H1 (cell line): ENCODE measurements at regions not wholly inside any gene's neighbourhood (a gene's known extent, or its start where the extent isn't known, plus 50 kb on each side); places are given as distances from the start of the nearest gene placed in this dataset.

ENCODE experiments used
- CTCF ChIA-PET: fragments of 300-600 bp; sonication (Branson Sonifier 250); formaldehyde crosslinking; loops from one replicate; lab custom pipeline; 2021; ENCODE audit not compliant: partially characterized antibody; lab: Charles Lee
- POLR2A ChIA-PET: fragments of 300-600 bp; sonication (Branson Sonifier 250); formaldehyde crosslinking; loops from one replicate; lab custom pipeline; 2021; ENCODE audit warnings: inconsistent platforms; ENCODE audit not compliant: partially characterized antibody; lab: Charles Lee
- DNase-seq, 2 experiments: peaks; one replicate each; pipeline versions ENCODE4 v3.0.0 to v3.0.0-alpha.2; 2010 to 2022; ENCODE audit warnings: low spot score in 2 of 2, low read depth in 1 of 2, mixed read lengths in 1 of 2
- FAIRE-seq: peaks from 2 replicates; lab custom pipeline; 2011; peaks lifted over from hg19 to GRCh38; lab: Jason Lieb, UNC
- H2AFZ ChIP-seq: 2 replicates; pipeline ENCODE4 v1.8.1; 2012; ENCODE audit warnings: low read length, inconsistent platforms
- H2AK5ac ChIP-seq: 2 replicates; pipeline ENCODE4 v1.6.1; 2013; ENCODE audit warnings: low read depth, low read length
- H2BK120ac ChIP-seq: replicated peaks from 2 replicates; pipeline ENCODE3; 2013; ENCODE audit warnings: low read depth, low read length, inconsistent platforms
- H2BK12ac ChIP-seq: 2 replicates; pipeline ENCODE4 v1.6.1; 2013; ENCODE audit warnings: low read depth, low read length
- H2BK15ac ChIP-seq: 2 replicates; pipeline ENCODE4 v1.6.1; 2013; ENCODE audit warnings: low read length
- H2BK20ac ChIP-seq: 2 replicates; pipeline ENCODE4 v1.6.1; 2013; ENCODE audit warnings: low read length
- H2BK5ac ChIP-seq: 2 replicates; pipeline ENCODE4 v1.6.1; 2013; ENCODE audit warnings: low read depth, low read length
- H3K14ac ChIP-seq: 2 replicates; pipeline ENCODE4 v1.6.1; 2013; ENCODE audit warnings: inconsistent platforms; ENCODE audit not compliant: insufficient read length
- H3K18ac ChIP-seq: 2 replicates; pipeline ENCODE4 v1.6.1; 2013; ENCODE audit warnings: low read length; ENCODE audit errors: extremely low read depth
- H3K23ac ChIP-seq: 2 replicates; pipeline ENCODE4 v1.6.1; 2013; ENCODE audit warnings: inconsistent platforms; ENCODE audit not compliant: insufficient read length
- H3K23me2 ChIP-seq: 2 replicates; pipeline ENCODE4 v1.6.1; 2013; ENCODE audit warnings: low read depth, low read length
- H3K27ac ChIP-seq: 2 replicates; pipeline ENCODE4 v1.6.1; 2011; ENCODE audit warnings: low read depth, low read length, inconsistent platforms
- H3K27me3 ChIP-seq, 4 experiments: replicated peaks in 1 of 4; 1 replicate in 1 of 4; 2 replicates in 3 of 4; pipeline versions ENCODE4 v1.6.1 to v1.8.1; 2011 to 2013; ENCODE audit warnings: low read length in 3 of 4, mild to moderate bottlenecking in 3 of 4, inconsistent platforms in 2 of 4, mixed read lengths in 2 of 4, moderate library complexity in 1 of 4; ENCODE audit not compliant: control insufficient read depth in 3 of 4, insufficient read depth in 3 of 4; ENCODE audit errors: extremely low read depth in 1 of 4
- H3K36me3 ChIP-seq, 4 experiments: 2 replicates each; pipeline versions ENCODE4 v1.6.1 to v1.8.1; 2011 to 2013; ENCODE audit warnings: mild to moderate bottlenecking in 4 of 4, low read length in 3 of 4, moderate library complexity in 2 of 4, control low read depth in 1 of 4, inconsistent platforms in 1 of 4; ENCODE audit not compliant: insufficient read depth in 4 of 4, control insufficient read depth in 2 of 4
- H3K4ac ChIP-seq: replicated peaks from 2 replicates; pipeline ENCODE3; 2013; ENCODE audit warnings: low read length, low read depth, mixed read lengths, inconsistent platforms; ENCODE audit not compliant: insufficient read length
- H3K4me1 ChIP-seq, 4 experiments: replicated peaks in 1 of 4; 1 replicate in 1 of 4; 2 replicates in 3 of 4; pipeline versions ENCODE4 v1.6.1 to v1.8.1; 2011 to 2013; ENCODE audit warnings: low read length in 3 of 4, inconsistent platforms in 2 of 4, mixed read lengths in 1 of 4; ENCODE audit not compliant: insufficient read depth in 4 of 4, control insufficient read depth in 3 of 4
- H3K4me2 ChIP-seq, 2 experiments: 2 replicates each; pipeline versions ENCODE4 v1.6.1 to v1.8.1; 2011 to 2013; ENCODE audit warnings: low read depth in 2 of 2, low read length in 2 of 2, control low read depth in 1 of 2, inconsistent platforms in 1 of 2, mild to moderate bottlenecking in 1 of 2; ENCODE audit not compliant: insufficient read depth in 1 of 2
- H3K4me3 ChIP-seq, 4 experiments: fragments of 200-600, 300-600 bp in 1 of 4; sonication (generic), shearing (Covaris generic), sonication (Bioruptor Twin) in 1 of 4; 2 replicates each; pipeline versions ENCODE4 v1.5.1 to v1.8.1; 2011 to 2016; ENCODE audit warnings: low read length in 4 of 4, low read depth in 3 of 4, control low read depth in 2 of 4, inconsistent platforms in 2 of 4, mild to moderate bottlenecking in 2 of 4, mixed read lengths in 1 of 4, moderate library complexity in 1 of 4; ENCODE audit not compliant: insufficient read depth in 2 of 4; ENCODE audit errors: extremely low read depth in 1 of 4
- H3K56ac ChIP-seq: replicated peaks from 2 replicates; pipeline ENCODE3; 2013; ENCODE audit warnings: low read depth, mild to moderate bottlenecking, mixed read lengths, low read length, inconsistent platforms; ENCODE audit not compliant: insufficient read length
- H3K79me1 ChIP-seq: 2 replicates; pipeline ENCODE4 v1.6.1; 2013; ENCODE audit warnings: low read depth, low read length, control low read depth
- H3K79me2 ChIP-seq, 2 experiments: 2 replicates each; pipeline versions ENCODE4 v1.6.1 to v1.8.1; 2012 to 2013; ENCODE audit warnings: low read length in 2 of 2, mild to moderate bottlenecking in 2 of 2, inconsistent platforms in 1 of 2; ENCODE audit not compliant: insufficient read depth in 2 of 2, control insufficient read depth in 1 of 2
- H3K9ac ChIP-seq, 4 experiments: replicated peaks in 1 of 4; 1 replicate in 1 of 4; 2 replicates in 3 of 4; pipeline versions ENCODE4 v1.6.1 to v1.8.1; 2011 to 2013; ENCODE audit warnings: low read depth in 3 of 4, low read length in 3 of 4, control low read depth in 2 of 4, mild to moderate bottlenecking in 2 of 4, moderate library complexity in 2 of 4, inconsistent platforms in 1 of 4; ENCODE audit errors: extremely low read depth in 1 of 4
- H3K9me3 ChIP-seq, 2 experiments: 2 replicates each; pipeline versions ENCODE4 v1.6.1 to v1.8.1; 2012 to 2013; ENCODE audit warnings: mild to moderate bottlenecking in 2 of 2, moderate library complexity in 2 of 2, control low read depth in 1 of 2, inconsistent platforms in 1 of 2, low read depth in 1 of 2, low read length in 1 of 2, mixed read lengths in 1 of 2; ENCODE audit not compliant: insufficient read depth in 2 of 2
- H4K20me1 ChIP-seq, 2 experiments: replicated peaks in 1 of 2; 2 replicates each; pipeline versions ENCODE3 to v1.8.1; 2011 to 2013; ENCODE audit warnings: inconsistent platforms in 2 of 2, low read length in 2 of 2, mild to moderate bottlenecking in 1 of 2; ENCODE audit not compliant: insufficient read depth in 2 of 2, control insufficient read depth in 1 of 2
- H4K5ac ChIP-seq: 2 replicates; pipeline ENCODE4 v1.6.1; 2013; ENCODE audit warnings: low read length, low read depth, mixed read lengths, inconsistent platforms; ENCODE audit not compliant: insufficient read length
- H4K8ac ChIP-seq: 2 replicates; pipeline ENCODE4 v1.8.0; 2013; ENCODE audit warnings: mild to moderate bottlenecking, moderate library complexity, low read length, inconsistent platforms; ENCODE audit not compliant: insufficient read depth; ENCODE audit errors: extremely low read depth
- H4K91ac ChIP-seq: replicated peaks from 2 replicates; pipeline ENCODE3; 2013; ENCODE audit warnings: low read length, mixed read lengths, inconsistent platforms; ENCODE audit not compliant: insufficient read length
- ASH2L ChIP-seq: fragments of 200-600, 300-600 bp; sonication (generic); IDR thresholded peaks from one replicate; pipeline ENCODE4 v1.7.1; 2017; ENCODE audit warnings: low read length
- ATF3 ChIP-seq: IDR thresholded peaks from 2 replicates; pipeline ENCODE4 v1.6.1; 2011; ENCODE audit warnings: low read depth, mild to moderate bottlenecking, low read length; ENCODE audit not compliant: insufficient read depth
- CBX8 ChIP-seq: fragments of 300-800, 300-1000 bp; sonication (generic); IDR thresholded peaks from 2 replicates; pipeline ENCODE4 v1.7.1; 2016; ENCODE audit warnings: low read depth, low read length, borderline replicate concordance
- CREB1 ChIP-seq: IDR thresholded peaks from 2 replicates; pipeline ENCODE4 v1.6.1; 2012; ENCODE audit warnings: inconsistent platforms
- EZH2 ChIP-seq: fragments of 200-600 bp; sonication (generic); IDR thresholded peaks from 2 replicates; pipeline ENCODE4 v1.7.1; 2012; ENCODE audit warnings: low read depth, mild to moderate bottlenecking, moderate library complexity, low read length, inconsistent platforms; ENCODE audit not compliant: severe bottlenecking
- MAFK ChIP-seq: IDR thresholded peaks from 2 replicates; pipeline ENCODE4 v1.6.1; 2012; ENCODE audit warnings: low read depth, mild to moderate bottlenecking, improper control_type of control experiment, low read length
- NRF1 ChIP-seq: IDR thresholded peaks from 2 replicates; pipeline ENCODE4 v1.6.1; 2011; ENCODE audit warnings: mild to moderate bottlenecking, low read depth, low read length, improper control_type of control experiment
- PHF8 ChIP-seq: fragments of 200-600 bp; sonication (generic); conservative IDR thresholded peaks from 2 replicates; pipeline ENCODE4 v1.7.1; 2012; ENCODE audit warnings: low read depth, mild to moderate bottlenecking, inconsistent platforms, low read length, moderate library complexity
- SP1 ChIP-seq: IDR thresholded peaks from 2 replicates; pipeline ENCODE4 v1.6.1; 2011; ENCODE audit warnings: low read depth, low read length
- SRF ChIP-seq: IDR thresholded peaks from 2 replicates; pipeline ENCODE4 v1.6.1; 2011; ENCODE audit warnings: mild to moderate bottlenecking, low read depth, low read length, moderate library complexity
- WGBS, 2 experiments: shearing (Covaris generic) in 1 of 2; methylation state at CpG; one replicate each; pipeline versions ENCODE4 v1.1.6 to v1.1.7; 2013 to 2015; ENCODE audit warnings: low lambda C conversion rate in 2 of 2, mixed read lengths in 2 of 2, inconsistent platforms in 1 of 2, low coverage in 1 of 2, missing lambda C conversion rate in 1 of 2; ENCODE audit not compliant: insufficient replicate concordance in 2 of 2, insufficient coverage in 1 of 2, insufficient read length in 1 of 2; ENCODE audit errors: extremely low coverage in 1 of 2, missing lambda C conversion rate in 1 of 2; 5-methylcytosine and 5-hydroxymethylcytosine counted together
- TF ChIP-seq, protein P1 (sequence below): IDR thresholded peaks from 2 replicates; pipeline ENCODE4 v1.6.1; 2012; ENCODE audit warnings: inconsistent platforms

GRCh38 chr16:87037012-87037411, 280.2 kb downstream of the C16orf95 start:
- H3K9me3 ChIP-seq: no peaks in the 10 kb centered on the region
- no peak overlapping the region for H4K8ac ChIP-seq
- H2BK20ac ChIP-seq: no peak overlapping the region
- H2BK12ac ChIP-seq: no peak overlapping the region
- H3K79me2 ChIP-seq: no peaks in the 10 kb centered on the region
- H2BK5ac ChIP-seq: no peak overlapping the region
- no peak overlapping the region for H3K23ac ChIP-seq
- FAIRE-seq (no peak), DNase-seq (no peak)
- H2AK5ac ChIP-seq: no peak overlapping the region
- H3K4me3 ChIP-seq: no peak overlapping the region
- H2BK15ac ChIP-seq: no peak overlapping the region
- H4K20me1 ChIP-seq: no peaks in the 10 kb centered on the region
- no peak overlapping the region for H3K27ac ChIP-seq
- H4K5ac ChIP-seq: no peak overlapping the region
- H3K18ac ChIP-seq: no peak overlapping the region
- H2BK120ac ChIP-seq: no peak overlapping the region
- no peaks in the 10 kb centered on the region for H3K27me3 ChIP-seq
- no peaks in the 10 kb centered on the region for H3K23me2 ChIP-seq
- 74% methylated on average over 7 of the region's 7 CpGs; no CpG with 5 or more reads in 1 of the 2 experiments for WGBS, 2 experiments
- H3K14ac ChIP-seq: no peak overlapping the region
- no peak overlapping the region for H3K4ac ChIP-seq
- no peaks in the 10 kb centered on the region; a peak in 1 of 7 replicates for H3K4me1 ChIP-seq
- ChIA-PET CTCF (interaction anchor here (1.0 to 1.2 kb wide), 3 partner anchors 23 to 80 kb away, joined by 3 to 4 read pairs (median 3); no protein-coding TSS in a partner anchor), POLR2A (no interaction called here)
- no peak for TF ChIP-seq ASH2L
- TF ChIP-seq PHF8: no peak
- no peak for TF ChIP-seq CREB1
- no peak for TF ChIP-seq CBX8
- TF ChIP-seq EZH2: no peak
- TF ChIP-seq SRF: no peak
- TF ChIP-seq SP1: no peak
- TF ChIP-seq, protein P1, sequence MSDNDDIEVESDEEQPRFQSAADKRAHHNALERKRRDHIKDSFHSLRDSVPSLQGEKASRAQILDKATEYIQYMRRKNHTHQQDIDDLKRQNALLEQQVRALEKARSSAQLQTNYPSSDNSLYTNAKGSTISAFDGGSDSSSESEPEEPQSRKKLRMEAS: no peak
- TF ChIP-seq ATF3: no peak
- TF ChIP-seq MAFK: no peak
- TF ChIP-seq NRF1: no peak
- no peaks in the 10 kb centered on the region for H3K36me3 ChIP-seq
- no peak overlapping the region for H3K56ac ChIP-seq
- no peak overlapping the region for H3K4me2 ChIP-seq
- H2AFZ ChIP-seq: no peak overlapping the region
- H4K91ac ChIP-seq: no peak overlapping the region
- H3K9ac ChIP-seq: no peak overlapping the region
- H3K79me1 ChIP-seq: no peaks in the 10 kb centered on the region
